ENCODE measurements at regions not wholly inside any gene's neighbourhood (a gene's known extent, or its start where the extent isn't known, plus 50 kb on each side); places are given as distances from the start of the nearest gene placed in this dataset.

DNA sequence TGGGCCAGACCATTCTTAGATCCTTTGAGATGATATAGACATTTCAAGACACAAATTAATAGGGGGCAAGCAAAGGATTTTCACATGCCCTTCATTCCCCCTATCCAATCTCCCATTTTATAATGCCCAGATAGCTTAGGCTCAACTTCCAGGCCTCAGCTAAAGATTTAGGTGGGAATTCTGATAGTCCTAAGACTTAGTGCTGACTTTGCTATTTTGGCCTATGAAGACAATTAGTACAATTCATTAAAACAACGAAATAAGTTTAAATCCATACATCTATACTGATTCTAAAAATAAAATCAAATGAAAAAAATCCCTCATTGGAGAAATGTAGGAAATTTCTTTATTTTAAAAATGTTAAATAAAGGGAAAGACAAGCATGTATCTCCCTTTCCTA is 259.5 kb downstream of the CBLN4 start:
- TF ChIP-seq ZFX (IDR thresholded peaks at IDR 0.05) = no peak
- TF ChIP-seq, protein P1, sequence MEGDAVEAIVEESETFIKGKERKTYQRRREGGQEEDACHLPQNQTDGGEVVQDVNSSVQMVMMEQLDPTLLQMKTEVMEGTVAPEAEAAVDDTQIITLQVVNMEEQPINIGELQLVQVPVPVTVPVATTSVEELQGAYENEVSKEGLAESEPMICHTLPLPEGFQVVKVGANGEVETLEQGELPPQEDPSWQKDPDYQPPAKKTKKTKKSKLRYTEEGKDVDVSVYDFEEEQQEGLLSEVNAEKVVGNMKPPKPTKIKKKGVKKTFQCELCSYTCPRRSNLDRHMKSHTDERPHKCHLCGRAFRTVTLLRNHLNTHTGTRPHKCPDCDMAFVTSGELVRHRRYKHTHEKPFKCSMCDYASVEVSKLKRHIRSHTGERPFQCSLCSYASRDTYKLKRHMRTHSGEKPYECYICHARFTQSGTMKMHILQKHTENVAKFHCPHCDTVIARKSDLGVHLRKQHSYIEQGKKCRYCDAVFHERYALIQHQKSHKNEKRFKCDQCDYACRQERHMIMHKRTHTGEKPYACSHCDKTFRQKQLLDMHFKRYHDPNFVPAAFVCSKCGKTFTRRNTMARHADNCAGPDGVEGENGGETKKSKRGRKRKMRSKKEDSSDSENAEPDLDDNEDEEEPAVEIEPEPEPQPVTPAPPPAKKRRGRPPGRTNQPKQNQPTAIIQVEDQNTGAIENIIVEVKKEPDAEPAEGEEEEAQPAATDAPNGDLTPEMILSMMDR (conservative IDR thresholded peaks at IDR 0.05) = no peak
- H3K27ac ChIP-seq = no peak overlapping the region

- TF ChIP-seq ZFX (IDR thresholded peaks at IDR 0.05) = no peak
- TF ChIP-seq, protein P1 (conservative IDR thresholded peaks at IDR 0.05) = no peak
Measured at GRCh38 chr20:55744896-55745295, 260.4 kb downstream of the CBLN4 start.

GRCh38 chr20:55741801-55742200 is 263.5 kb downstream of the CBLN4 start:
- no peak overlapping the region for H3K27ac ChIP-seq
- no peak for TF ChIP-seq ZFX (IDR thresholded peaks at IDR 0.05)
- TF ChIP-seq, protein P1 (conservative IDR thresholded peaks at IDR 0.05) = no peak

More at GRCh38 chr20:55744896-55745295, 260.4 kb downstream of the CBLN4 start:
- H3K27ac ChIP-seq = no peak overlapping the region

DNA sequence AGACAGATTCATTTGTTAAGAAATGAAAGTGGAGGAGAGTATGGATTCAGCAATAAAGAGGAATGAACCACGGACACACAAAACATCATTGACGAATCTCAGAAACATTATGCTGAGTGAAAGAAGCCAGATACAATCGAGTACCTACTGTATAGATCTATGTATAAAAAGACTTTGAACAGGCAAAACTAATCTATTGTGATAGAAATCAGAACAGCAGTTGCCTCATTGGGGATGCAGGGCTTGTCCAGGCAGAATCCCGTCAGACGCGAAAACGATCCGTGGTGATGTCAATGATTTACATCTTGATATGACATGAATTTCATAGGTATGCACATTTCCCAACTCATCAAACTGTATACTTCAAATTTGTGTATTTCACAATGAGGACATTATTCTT is 265.2 kb downstream of the CBLN4 start:
- TF ChIP-seq, protein P1 (conservative IDR thresholded peaks at IDR 0.05) = no peak
- no peak for TF ChIP-seq ZFX (IDR thresholded peaks at IDR 0.05)
- no peak overlapping the region for H3K27ac ChIP-seq

GRCh38 chr20:55730321-55730720 is 275.0 kb downstream of the CBLN4 start:
- TF ChIP-seq ZFX (IDR thresholded peaks at IDR 0.05) = no peak
- TF ChIP-seq, protein P1 (conservative IDR thresholded peaks at IDR 0.05) = no peak
- H3K27ac ChIP-seq = no peak overlapping the region

GRCh38 chr20:55714736-55715135 is 290.6 kb downstream of the CBLN4 start:
- no peak overlapping the region for H3K27ac ChIP-seq
- TF ChIP-seq ZFX (IDR thresholded peaks at IDR 0.05) = no peak
- TF ChIP-seq, protein P1 (conservative IDR thresholded peaks at IDR 0.05) = no peak

- TF ChIP-seq ZFX (IDR thresholded peaks at IDR 0.05) = no peak
- TF ChIP-seq, protein P1 (conservative IDR thresholded peaks at IDR 0.05) = no peak
- H3K27ac ChIP-seq = no peak overlapping the region
Measured at GRCh38 chr20:55714082-55714481, 291.2 kb downstream of the CBLN4 start.
